ENCODE measurements at regions not wholly inside any gene's neighbourhood (a gene's known extent, or its start where the extent isn't known, plus 50 kb on each side); places are given as distances from the start of the nearest gene placed in this dataset.

GRCh38 chr1:113275083-113275482 lies 115.2 kb upstream of the MAGI3 start:
- TF ChIP-seq, protein P1, sequence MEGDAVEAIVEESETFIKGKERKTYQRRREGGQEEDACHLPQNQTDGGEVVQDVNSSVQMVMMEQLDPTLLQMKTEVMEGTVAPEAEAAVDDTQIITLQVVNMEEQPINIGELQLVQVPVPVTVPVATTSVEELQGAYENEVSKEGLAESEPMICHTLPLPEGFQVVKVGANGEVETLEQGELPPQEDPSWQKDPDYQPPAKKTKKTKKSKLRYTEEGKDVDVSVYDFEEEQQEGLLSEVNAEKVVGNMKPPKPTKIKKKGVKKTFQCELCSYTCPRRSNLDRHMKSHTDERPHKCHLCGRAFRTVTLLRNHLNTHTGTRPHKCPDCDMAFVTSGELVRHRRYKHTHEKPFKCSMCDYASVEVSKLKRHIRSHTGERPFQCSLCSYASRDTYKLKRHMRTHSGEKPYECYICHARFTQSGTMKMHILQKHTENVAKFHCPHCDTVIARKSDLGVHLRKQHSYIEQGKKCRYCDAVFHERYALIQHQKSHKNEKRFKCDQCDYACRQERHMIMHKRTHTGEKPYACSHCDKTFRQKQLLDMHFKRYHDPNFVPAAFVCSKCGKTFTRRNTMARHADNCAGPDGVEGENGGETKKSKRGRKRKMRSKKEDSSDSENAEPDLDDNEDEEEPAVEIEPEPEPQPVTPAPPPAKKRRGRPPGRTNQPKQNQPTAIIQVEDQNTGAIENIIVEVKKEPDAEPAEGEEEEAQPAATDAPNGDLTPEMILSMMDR (IDR thresholded peaks at IDR 0.05) = no peak
- TF ChIP-seq POLR2A (IDR thresholded peaks at IDR 0.05) (no peak), POLR2AphosphoS5 (IDR thresholded peaks at IDR 0.05) (no peak), EP300 (IDR thresholded peaks at IDR 0.05) (no peak)

Data from gastroesophageal sphincter (tissue), 3 donors.